GM12865 (cell line): ENCODE measurements at regions not wholly inside any gene's neighbourhood (a gene's known extent, or its start where the extent isn't known, plus 50 kb on each side); places are given as distances from the start of the nearest gene placed in this dataset.

Experiments
- DNase-seq: peaks from one replicate; pipeline ENCODE4 v3.0.0; 2010; ENCODE audit warnings: low read depth
- H3K4me3 ChIP-seq: 2 replicates; pipeline ENCODE4 v1.5.1; 2011; ENCODE audit warnings: mild to moderate bottlenecking, low read depth, low read length, control low read depth
- CTCF ChIP-seq: IDR thresholded peaks from 2 replicates; pipeline ENCODE4 v1.5.1; 2011; ENCODE audit warnings: low read length, control low read depth, low read depth, inconsistent platforms; ENCODE audit not compliant: insufficient read depth; ENCODE audit errors: missing control alignments

GRCh38 chr11:82365351-82365750 lies 368.3 kb downstream of the FAM181B start:
- no peak for TF ChIP-seq CTCF
- no peak overlapping the region for H3K4me3 ChIP-seq
- DNase-seq: no peak

- no peak for DNase-seq
- TF ChIP-seq CTCF: no peak
- H3K4me3 ChIP-seq: no peak overlapping the region
Observed at GRCh38 chr11:82356316-82356715, 377.3 kb downstream of the FAM181B start.

- TF ChIP-seq CTCF: no peak
- H3K4me3 ChIP-seq: no peak overlapping the region
- no peak for DNase-seq
Observed at GRCh38 chr11:82355313-82355823, 378.3 kb downstream of the FAM181B start.

- TF ChIP-seq CTCF: no peak
- DNase-seq: no peak
- no peak overlapping the region for H3K4me3 ChIP-seq
Observed at GRCh38 chr11:82326853-82327252, 406.8 kb downstream of the FAM181B start.

GRCh38 chr11:82321206-82321605 lies 412.5 kb downstream of the FAM181B start:
- no peak for DNase-seq
- H3K4me3 ChIP-seq: no peak overlapping the region
- TF ChIP-seq CTCF: no peak

GRCh38 chr11:82315093-82315492 lies 418.6 kb downstream of the FAM181B start:
- DNase-seq: peak; percentile 42
- no peak overlapping the region for H3K4me3 ChIP-seq

More at GRCh38 chr11:82315093-82315492, 418.6 kb downstream of the FAM181B start:
- TF ChIP-seq CTCF: peak; percentile 58
